ENCODE measurements at regions not wholly inside any gene's neighbourhood (a gene's known extent, or its start where the extent isn't known, plus 50 kb on each side); places are given as distances from the start of the nearest gene placed in this dataset.

DNA sequence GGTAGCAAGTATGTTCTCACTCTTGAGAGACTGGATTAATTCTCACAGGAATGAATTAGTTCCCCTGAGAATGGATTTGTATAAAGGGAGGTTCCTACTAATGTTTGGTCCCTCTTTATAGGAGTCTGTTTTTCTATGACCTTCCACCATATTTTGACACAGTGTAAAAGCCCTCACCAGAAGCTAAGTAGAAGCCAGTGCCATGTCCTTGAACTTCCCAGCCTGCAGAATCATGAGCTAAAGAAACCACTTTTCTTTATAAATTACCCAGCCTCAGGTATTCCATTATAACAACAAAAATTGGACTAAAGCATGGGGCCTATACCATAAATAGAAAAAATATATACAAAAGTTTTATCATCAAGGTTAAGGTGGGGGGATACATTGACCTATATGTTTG lies 227.9 kb upstream of the DTNA start:
- Histone ChIP-seq H3K27me3 (replicated peaks in 1 of 4; ENCODE audit: control insufficient read depth in 3 of 4, extremely low read depth in 1 of 4, insufficient read depth in 3 of 4, low read length in 3 of 4) (no peaks in the 10 kb centered on the region), H2BK12ac (ENCODE audit: low read depth, low read length) (no peak overlapping the region), H3K23me2 (ENCODE audit: low read depth, low read length) (no peaks in the 10 kb centered on the region), H3K4ac (replicated peaks; ENCODE audit: insufficient read length, low read depth, low read length) (no peak overlapping the region), H3K14ac (ENCODE audit: insufficient read length) (no peak overlapping the region), H3K36me3 (ENCODE audit: control insufficient read depth in 2 of 4, insufficient read depth in 4 of 4, low read length in 3 of 4) (peaks cover 0 to 2% (median 0%) of the 10 kb centered on the region in 4 experiments; a peak in 1 of 8 replicates), H2BK15ac (ENCODE audit: low read length) (no peak overlapping the region), H3K4me2 (ENCODE audit: insufficient read depth in 1 of 2, low read depth in 2 of 2, low read length in 2 of 2) (no peak overlapping the region), H2BK5ac (ENCODE audit: low read depth, low read length) (no peak overlapping the region), H3K79me1 (ENCODE audit: low read depth, low read length) (no peaks in the 10 kb centered on the region), H3K9me3 (ENCODE audit: insufficient read depth in 2 of 2, low read depth in 1 of 2, low read length in 1 of 2) (no peaks in the 10 kb centered on the region), H3K27ac (ENCODE audit: low read depth, low read length) (no peak overlapping the region), H3K4me1 (replicated peaks in 1 of 4; ENCODE audit: control insufficient read depth in 3 of 4, insufficient read depth in 4 of 4, low read length in 3 of 4) (peaks cover 0 to 2% (median under 1%) of the 10 kb centered on the region in 4 experiments; a peak in 2 of 7 replicates), H4K8ac (ENCODE audit: extremely low read depth, insufficient read depth, low read length) (no peak overlapping the region), H3K4me3 (ENCODE audit: extremely low read depth in 1 of 4, insufficient read depth in 2 of 4, low read depth in 3 of 4, low read length in 4 of 4) (no peak overlapping the region), H2AK5ac (ENCODE audit: low read depth, low read length) (no peak overlapping the region), H3K23ac (ENCODE audit: insufficient read length) (no peak overlapping the region), H2BK120ac (replicated peaks; ENCODE audit: low read depth, low read length) (peak overlapping the region; percentile 43), H2BK20ac (ENCODE audit: low read length) (no peak overlapping the region), H3K56ac (replicated peaks; ENCODE audit: insufficient read length, low read depth, low read length) (no peak overlapping the region), H4K5ac (ENCODE audit: insufficient read length, low read depth, low read length) (no peak overlapping the region), H2AFZ (ENCODE audit: low read length) (no peak overlapping the region), H4K20me1 (replicated peaks in 1 of 2; ENCODE audit: control insufficient read depth in 1 of 2, insufficient read depth in 2 of 2, low read length in 2 of 2) (no peaks in the 10 kb centered on the region), H3K9ac (replicated peaks in 1 of 4; ENCODE audit: extremely low read depth in 1 of 4, low read depth in 3 of 4, low read length in 3 of 4) (no peak overlapping the region), H3K79me2 (ENCODE audit: control insufficient read depth in 1 of 2, insufficient read depth in 2 of 2, low read length in 2 of 2) (no peaks in the 10 kb centered on the region), H4K91ac (replicated peaks; ENCODE audit: insufficient read length, low read length) (no peak overlapping the region), H3K18ac (ENCODE audit: extremely low read depth, low read length) (no peak overlapping the region)
- ChIA-PET POLR2A (ENCODE audit: partially characterized antibody) (no interaction called here), CTCF (ENCODE audit: partially characterized antibody) (interaction anchor here (0.6 kb wide), 1 partner anchor 640 kb away, joined by 3 read pairs; no protein-coding TSS in a partner anchor)
- DNase-seq (ENCODE audit: low read depth in 1 of 2, low spot score in 2 of 2) (no peak), FAIRE-seq (no peak)
- no peak for TF ChIP-seq EP300 (IDR thresholded peaks at IDR 0.05; ENCODE audit: borderline replicate concordance in 1 of 2, low read depth in 2 of 2, low read length in 2 of 2)
